Inflammatory macrophage treated with lipopolysaccharide for 1 hour (primary cell): ENCODE measurements at regions not wholly inside any gene's neighbourhood (a gene's known extent, or its start where the extent isn't known, plus 50 kb on each side); places are given as distances from the start of the nearest gene placed in this dataset.
A peak's percentile ranks its signal among the peaks of the same experiment; 100 is the strongest.

Experiments used
- DNase-seq, 2 donors: peaks; one replicate each; pipeline ENCODE4 v3.0.0-alpha.2; 2020 to 2022

DNA sequence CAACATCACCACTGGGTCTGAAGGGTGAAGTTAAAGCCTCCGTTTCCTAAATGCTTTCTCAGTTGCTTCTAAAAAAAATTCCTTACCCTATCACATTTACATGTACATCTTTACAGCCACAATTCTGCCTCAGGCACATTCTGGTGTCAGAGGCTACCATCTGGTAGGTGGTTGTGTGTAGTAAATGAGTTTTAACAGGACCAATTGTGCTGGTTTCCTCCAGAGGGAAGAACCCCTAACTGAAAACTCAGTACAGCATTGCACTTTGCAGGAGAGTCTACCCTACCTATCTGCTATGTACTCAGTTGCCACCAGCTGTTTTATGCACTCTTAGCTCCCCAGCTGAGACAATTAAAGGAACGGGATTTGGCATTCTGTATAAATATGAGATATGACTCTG is 1576.5 kb downstream of the PCDH9 start:
- no peak for DNase-seq

DNA sequence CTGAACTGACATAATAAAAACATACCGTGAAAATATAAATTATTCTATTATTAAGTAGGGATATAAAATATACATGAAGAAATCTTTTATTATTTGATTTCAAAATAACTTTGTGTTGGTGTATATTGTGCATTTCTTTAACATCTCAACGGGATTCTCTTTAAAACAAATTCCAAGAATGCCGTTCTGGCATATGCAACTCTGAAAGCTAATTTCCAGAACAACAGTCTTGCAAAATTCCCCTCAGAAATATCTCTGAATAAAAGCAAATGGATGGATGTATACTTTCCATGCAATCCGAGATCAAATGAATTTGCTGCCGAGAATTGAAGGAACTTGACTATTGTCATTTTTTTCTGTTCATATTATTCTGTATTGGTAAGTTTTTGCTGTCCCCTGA is 1579.8 kb downstream of the PCDH9 start:
- DNase-seq = no peak

DNA sequence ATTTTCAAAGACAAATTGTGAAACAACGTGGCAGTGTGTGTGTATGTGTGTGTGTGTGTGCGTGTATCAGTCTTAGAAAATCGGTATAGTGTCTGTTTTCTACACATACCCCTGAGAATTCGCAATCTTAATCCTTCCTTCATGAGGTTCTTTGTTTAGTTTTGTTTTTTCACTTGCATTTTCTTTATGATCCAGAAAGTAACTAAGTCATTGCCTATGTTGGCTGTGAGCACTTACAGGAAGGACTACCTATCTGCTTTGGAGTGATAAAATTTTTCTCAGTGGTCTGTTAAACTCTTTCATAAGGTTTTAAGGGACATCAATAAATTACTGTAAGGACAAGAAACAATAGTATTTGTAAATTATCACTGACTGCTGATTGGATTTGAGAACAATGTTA is 1587.1 kb downstream of the PCDH9 start:
- no peak for DNase-seq

DNA sequence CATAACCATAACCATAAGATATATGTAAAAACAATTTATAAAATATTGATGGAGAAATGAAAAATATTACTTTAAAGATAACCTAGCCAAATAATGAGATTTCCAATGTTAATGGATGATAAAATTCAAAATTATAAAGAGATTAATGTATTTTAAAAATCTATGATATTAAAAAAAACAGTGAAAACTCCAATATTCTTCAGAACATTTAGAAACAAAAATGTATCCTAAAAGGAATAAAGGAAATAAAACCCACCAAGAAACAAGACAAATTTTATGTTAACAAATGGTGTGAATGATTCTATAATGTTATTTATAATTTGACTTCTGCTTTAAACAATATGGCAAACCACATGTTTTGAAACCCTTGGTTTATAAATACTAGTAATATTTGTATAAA is 1587.8 kb downstream of the PCDH9 start:
- no peak for DNase-seq

DNA sequence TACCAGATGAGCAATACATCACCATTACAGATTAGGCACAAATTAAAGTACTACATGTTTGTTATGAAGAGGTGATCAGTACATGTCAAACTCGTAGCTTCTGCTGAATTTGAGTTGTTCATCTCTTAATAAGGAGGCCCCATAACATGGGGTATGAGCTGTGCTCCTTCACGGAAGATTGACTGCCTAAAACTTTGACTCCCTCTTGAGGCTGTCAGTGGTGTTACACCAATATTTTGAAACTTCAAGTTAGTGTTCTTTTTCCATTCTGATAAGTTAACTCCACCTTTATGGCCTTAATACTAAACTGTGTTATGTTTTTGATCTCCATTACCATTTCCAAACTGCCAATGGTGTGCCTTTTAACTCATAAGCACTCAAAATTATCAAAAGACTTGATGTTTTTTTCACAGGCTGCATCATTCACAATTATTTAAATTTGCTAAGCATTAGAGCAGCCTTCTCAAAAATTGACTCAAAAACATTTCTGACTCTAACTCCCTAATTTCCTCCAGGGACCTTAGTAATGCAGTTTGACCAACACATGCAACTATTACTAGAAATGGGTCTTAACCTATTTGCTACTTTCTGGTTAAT is 1591.5 kb downstream of the PCDH9 start:
- DNase-seq = peak; percentile 10 to 35

DNA sequence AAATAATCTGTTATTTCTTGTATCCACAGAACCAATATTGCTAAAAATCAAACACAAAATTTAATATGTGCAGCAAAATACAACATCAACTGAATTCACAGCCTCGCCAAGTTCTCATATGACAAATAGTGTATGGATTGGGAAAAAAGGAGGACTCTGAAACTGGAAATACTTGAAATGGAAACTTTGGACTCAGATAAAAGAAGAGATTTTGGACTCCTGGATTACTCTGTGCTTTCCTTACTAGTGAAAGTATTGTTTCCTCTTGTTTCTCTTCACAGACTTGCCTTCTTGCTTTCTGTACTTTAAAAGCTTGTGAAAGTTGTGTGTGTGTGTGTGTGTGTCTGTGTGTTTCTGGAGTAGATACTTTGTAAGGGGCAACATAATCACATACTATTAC is 1596.3 kb downstream of the PCDH9 start:
- DNase-seq = no peak

DNA sequence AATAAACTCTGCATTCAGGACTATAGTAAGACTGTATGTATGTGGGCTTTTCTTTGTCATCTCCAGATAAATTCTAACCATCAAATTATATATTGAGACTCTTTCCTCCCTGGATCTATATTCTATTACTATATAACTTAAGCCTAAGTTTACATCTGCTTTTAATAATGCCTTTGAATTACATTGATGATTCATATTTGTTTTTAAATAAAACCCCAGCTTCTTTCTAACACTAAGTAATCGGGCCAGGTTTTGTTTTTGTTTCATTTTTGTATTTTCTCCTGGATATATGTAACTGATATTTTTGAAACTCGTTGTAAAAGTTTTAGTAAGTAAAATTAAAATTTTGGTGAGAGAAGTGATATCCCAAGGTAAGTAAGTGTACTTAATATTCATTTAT is 1599.1 kb downstream of the PCDH9 start:
- DNase-seq = no peak

DNA sequence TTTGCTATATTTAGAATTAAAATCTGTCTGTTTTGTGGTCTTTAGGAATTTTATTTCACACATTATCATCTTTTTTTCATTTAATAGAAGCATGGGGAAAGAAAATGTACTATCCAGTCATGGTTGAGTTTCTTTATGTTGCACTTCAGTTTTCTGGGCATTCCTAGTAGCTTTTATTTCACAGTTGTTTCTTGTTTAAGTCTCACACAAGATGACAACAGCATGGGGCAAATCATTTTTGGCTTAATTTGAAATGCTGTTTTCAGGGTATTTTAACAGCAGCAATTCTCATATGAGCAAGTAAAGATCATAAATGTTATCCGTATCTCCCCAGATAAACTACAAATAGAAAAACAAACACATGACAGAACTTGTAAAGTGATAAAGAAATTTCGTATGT is 1600.2 kb downstream of the PCDH9 start:
- no peak for DNase-seq

DNA sequence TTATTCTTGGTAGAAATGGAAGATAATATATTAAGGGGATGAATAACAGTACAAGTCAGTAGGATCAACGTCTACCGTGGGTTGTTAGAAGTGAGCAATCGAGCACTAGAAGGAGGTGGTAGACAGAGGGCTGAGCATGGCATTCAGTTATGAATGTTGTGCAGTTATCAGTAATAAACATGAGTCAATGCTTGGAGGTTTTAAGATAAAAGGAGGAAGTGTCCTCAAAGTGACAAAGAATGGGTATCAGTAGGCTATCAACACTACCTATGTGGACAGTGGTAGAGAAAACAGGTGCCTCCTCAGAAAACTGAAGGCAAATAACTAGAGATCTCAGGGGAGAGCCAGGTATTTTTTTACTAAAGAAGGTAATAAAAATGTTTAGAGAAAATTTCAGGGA is 1607.0 kb downstream of the PCDH9 start:
- no peak for DNase-seq

DNA sequence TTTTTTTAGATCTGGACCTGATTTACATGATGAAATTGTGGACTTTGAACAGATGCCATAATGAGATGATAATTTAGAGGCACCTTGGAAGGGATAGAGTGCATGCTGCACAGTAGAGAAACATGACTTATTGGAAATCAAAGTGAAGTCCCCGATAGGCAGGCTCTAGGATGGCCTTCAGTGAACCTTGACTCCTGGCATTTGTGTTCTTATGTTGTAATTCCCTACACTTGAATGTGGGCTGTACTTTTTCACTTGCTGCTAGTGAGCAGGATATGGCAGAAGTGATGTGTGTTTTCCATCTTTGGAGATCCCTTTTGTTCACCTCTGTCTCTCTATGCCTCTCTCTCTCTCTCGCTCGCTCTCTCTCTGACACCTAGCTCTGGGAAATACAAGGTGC is 1614.6 kb downstream of the PCDH9 start:
- DNase-seq = no peak

DNA sequence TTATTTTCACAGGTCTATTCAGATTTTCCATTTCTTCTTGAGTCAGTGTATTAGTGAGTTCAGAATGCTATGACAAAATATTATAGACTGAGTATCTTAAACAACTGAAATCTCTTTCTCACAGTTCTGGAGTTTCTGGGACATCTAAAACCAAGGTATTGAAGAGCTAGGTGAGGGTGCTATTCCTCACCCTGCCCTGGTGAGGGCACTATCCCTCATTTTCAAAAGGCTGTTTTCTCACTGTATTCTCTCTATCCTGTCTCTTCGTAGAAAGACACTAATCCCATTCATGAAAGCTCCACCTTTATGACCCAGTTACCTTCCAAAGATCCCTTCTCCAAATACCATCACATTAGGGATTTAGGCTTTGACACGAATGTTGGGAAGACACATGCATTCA is 1617.1 kb downstream of the PCDH9 start:
- no peak for DNase-seq

DNA sequence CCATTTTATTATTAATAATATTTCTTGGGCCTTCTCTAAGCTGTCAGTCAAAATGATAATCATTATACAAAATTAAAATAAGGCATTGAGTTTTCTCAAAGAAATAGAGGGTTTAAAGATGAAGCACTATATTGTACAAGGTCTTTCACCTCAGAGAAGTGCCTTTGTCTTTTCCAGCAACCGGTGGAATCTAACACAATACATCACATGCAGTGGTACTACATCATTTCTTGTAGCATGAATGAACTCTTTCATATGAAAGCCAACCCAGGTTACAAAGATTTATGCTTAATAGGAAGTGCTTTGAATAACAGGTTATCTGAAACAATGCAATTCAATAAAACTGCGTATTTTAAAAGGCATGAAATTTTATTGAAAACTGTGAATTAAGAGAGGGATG is 1620.8 kb downstream of the PCDH9 start:
- no peak for DNase-seq

DNA sequence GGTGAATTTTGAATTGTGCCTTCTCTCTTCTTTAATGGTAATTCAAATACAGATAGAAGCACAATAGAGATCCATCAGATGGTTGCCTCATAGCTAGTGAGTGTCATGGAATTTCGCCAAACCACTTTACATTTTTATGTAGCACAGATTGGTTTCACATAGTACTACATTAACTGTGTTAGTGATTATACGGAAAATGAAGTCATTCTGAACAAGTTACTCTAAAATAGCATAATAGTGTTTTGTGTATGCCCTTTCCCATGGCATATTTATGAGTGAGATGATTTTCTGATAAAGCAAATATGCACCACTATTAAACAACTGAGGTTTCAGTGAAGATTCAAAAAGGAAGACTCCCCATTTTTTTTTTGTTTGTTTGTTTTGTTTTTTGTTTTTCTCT is 1623.5 kb downstream of the PCDH9 start:
- no peak for DNase-seq

DNA sequence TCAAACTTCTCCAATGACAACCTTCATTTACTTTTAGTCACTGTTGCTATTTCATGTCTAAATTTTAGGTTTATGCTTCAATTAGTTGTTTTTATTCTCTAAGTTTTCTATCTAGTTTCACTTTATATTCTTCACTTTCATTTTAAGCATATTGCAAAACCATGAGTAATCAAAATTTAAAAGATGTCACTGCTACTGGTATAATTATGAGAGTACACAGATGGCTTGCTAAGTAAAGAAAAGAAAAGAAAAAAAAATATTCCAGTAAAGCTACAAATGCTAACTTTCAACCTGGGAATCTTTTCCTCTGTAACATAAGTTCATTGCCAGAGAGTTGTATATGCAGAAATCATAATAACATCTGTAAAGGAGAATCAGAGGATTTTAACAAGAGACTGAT is 1624.7 kb downstream of the PCDH9 start:
- no peak for DNase-seq

DNA sequence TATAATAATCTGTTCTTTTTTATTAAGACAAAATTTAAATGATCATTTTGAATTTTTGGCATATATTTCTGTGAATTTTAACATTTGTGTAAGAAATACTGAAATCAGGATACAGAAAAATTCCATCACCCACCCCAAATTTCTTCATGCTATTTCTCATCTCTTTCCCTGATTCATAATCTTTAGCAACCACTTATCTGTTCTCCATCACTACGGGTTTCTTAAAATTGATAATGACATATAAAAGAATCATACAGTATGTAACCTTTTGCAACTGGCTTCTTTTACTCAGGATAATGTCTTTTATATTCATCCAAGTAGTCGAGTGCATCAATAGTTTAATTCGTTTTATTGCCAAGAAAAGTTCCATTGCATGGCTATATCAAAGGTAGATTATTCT is 1627.0 kb downstream of the PCDH9 start:
- no peak for DNase-seq

DNA sequence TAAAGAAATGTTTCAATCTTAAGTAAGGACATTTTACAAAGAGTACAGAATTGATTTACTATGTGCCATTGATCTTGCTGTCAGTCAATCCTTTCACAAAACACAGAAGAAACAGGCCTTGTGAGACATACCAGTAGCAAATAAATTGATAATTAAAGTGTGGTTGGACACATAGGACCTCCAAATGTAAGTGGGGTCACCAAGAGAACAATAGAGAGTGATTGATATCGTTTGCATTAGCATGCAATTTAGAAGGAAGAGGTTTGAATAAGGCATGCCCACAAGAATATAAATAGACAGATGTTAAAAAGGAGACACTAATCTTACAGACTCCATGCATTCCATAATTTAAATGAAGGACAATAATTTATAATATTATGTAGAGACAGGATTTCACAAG is 1628.3 kb downstream of the PCDH9 start:
- no peak for DNase-seq

DNA sequence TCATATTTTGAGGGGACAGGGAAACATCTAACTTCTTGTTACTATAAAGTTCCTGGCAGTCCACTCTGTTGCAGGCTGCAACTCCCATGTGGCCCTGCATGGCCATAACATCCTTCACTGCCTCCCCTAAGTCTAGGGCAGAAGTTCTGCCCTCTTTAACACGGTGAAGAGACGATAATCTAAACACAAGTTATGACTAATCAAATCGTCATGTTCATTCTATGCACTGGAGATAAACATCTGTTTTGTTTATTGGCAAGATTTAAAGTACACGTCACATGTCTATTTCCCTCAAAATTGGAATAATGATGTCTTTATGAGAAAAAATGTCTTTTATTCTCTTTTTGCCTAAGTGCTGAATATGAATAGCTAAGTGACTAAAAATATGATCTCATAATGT is 1629.4 kb downstream of the PCDH9 start:
- no peak for DNase-seq

DNA sequence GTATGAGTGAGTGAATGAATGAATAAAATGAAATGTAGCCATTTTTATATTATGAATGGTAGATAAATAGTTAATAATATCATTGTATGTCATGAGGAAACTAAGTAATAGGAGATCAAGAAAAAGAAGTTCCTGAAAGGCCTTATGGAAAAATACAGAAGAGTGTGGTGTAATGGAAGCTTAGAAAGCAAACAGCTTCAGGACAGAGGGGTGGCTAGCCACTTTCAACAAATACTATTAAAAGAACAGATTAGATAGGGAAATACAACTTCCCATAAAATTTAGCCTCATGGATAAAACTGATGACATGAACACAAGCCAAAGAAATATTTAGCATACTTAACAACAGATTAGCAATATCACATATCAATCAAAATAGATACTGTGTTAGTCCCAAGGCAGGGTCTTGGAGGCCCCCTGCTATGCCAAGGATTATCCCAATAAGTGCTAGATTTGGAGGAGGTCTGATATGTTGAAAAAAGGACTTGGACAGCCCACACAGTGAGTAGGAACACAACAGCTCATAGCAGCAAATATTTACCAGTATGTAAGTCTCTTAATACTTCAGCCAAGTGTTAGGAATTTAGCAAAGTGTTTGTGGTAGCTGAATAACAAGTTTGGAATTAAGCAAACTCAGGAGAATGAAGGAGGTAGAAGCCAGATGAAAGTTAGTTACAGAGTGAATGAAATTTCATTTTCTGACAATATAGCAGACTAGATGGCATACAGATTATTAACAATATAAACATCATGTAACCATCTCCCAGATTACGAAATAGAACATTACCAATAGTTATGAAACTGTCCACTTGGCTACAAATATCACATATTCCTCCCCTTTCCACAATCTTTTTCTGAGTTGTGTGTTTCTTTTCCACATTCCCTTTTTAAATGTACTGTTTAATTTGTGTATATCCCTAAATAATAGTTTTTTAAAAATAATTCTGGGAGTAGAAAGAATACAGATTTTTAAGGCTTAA is 1632.0 kb downstream of the PCDH9 start:
- DNase-seq = no peak

DNA sequence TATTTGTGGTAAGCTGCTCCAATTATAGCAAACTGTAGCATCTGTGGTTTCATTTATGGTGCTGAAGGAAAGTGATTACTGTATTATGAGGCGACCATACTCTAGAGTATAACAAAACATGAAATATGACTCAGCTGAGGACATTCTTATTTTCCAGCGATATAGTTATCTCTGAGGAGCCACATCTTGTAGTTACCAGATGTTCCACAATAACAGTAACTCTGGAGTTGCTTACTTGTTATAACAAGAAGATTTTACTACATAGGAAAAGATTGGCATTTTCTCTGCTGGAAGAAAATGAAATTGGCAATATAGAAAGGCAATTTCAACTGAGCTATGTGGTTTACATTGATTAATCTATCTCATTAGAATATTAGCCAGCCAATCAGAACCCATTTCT is 1634.2 kb downstream of the PCDH9 start:
- no peak for DNase-seq

DNA sequence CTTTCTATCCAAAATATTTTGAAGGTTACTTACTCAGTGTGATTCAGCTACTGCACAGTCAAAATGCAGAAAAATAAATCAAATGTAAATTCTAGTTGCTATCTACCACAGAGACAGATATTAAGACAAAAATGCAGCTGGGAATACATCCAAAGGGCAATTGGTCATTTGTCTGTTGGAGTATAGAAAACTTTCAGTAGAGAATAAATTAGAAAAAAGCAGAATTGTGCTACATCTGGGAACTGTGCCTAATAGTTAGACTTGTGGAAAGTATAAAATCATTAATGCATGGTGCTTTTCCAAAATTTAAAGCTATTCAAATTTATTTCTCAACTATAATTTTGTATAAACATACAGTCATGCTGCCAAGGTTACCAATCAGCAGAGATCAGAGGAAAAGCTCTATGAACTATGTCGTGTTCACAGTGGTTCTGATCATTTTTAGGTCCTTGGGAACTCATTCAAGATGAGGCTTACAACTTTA is 1635.8 kb downstream of the PCDH9 start:
- no peak for DNase-seq

DNA sequence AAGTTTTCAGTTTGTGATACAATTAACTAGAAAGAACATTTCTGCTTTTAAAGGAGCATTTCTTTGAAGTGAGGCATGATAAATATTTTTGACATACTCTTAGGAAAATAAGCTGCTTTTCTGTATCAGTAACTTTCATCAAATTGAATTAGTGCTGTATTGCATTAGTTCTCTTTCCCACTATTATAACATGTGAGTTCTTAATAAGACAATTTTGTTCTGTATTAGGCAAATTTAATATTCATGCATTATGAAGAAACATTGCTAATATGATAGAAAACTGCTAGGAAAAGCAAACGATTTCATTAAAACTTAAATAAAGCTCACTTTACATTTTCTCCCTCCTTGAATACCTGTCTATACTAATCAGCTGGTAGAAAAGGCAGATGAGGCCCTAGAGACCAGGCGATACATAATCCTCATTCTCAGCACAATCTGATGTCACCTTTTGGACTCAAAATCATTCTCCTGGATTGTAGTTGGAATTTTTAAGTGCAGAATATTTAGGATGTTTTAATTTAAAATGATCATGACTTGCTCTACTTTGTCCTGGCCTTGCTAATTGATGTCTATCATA is 1636.8 kb downstream of the PCDH9 start:
- DNase-seq = no peak

DNA sequence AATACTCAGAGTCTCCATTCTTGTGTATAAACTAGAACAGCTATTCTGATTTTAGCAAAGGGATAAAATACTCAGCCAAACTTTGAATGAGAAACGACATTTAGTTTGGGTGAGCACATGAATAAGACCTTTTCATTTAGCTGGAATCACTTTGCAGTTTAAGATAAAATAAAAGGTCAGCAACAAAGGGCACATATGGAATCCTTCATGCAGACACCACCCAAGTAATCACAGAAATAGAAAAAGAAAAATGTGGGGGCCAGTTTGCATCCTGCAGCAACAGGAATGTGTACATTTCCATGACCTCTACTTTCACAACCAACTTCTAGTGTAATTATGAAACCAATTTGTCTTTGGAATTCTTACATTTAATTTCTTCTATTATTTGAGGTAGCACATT is 1637.4 kb downstream of the PCDH9 start:
- DNase-seq = no peak

DNA sequence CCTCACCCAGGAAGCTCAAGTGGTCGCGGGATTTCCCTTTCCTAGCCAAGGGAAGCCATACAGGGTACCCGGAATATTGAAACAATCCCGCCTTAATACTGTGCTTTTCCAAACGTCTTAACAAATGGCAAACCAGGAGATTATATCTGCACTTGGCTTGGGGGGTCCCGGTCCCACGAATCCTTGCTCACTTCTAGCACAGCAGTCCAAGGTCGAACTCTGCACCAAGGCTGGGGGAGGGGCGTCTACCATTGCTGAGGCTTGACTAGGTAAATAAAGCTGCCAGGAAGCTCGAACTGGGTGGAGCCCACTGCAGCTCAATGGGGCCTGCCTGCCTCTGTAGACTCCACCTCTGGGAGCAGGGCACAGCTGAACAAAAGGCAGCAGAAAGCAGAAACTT is 1644.8 kb downstream of the PCDH9 start:
- DNase-seq = no peak

DNA sequence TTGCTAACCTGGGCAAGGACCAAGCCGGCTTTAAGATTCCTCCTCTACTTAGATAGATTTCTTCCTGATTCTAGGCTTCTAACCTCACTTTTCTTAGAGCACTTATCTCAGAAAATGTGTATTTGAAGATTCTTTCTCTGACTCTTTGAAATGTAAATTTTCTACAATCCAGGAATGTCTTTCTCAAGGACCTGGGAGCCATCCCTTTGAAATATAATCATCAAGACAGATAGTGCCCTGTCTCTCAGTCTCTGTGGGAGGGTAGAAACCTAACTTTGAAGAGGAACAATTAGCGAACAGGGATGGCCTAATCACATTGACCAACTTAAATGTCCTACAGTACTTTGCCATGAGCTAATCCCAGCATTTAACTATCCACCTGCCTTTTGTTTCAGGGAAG is 1646.0 kb downstream of the PCDH9 start:
- DNase-seq = no peak
